HEK293T (cell line): ENCODE measurements at regions not wholly inside any gene's neighbourhood (a gene's known extent, or its start where the extent isn't known, plus 50 kb on each side); places are given as distances from the start of the nearest gene placed in this dataset.

Experiments
- CTCF ChIA-PET: fragments of 350-600 bp; formaldehyde crosslinking; extraction: SDS; loops from one replicate; lab custom pipeline; 2021; ENCODE audit warnings: antibody characterized with exemption, inconsistent platforms; lab: Yijun Ruan, JAX
- POLR2A ChIA-PET: fragments of 350-600 bp; formaldehyde crosslinking; extraction: SDS; loops from one replicate; lab custom pipeline; 2020; ENCODE audit warnings: antibody characterized with exemption, inconsistent platforms; lab: Yijun Ruan, JAX
- DNase-seq: peaks from one replicate; pipeline ENCODE4 v3.0.0; 2012; ENCODE audit warnings: mixed read lengths; ENCODE audit errors: extremely low spot score
- ARNT ChIP-seq: fragments of 450-650 bp; IDR thresholded peaks from 2 replicates; pipeline ENCODE4 v1.6.1; 2017; ENCODE audit warnings: mild to moderate bottlenecking
- BHLHE40 ChIP-seq: fragments of 450-650 bp; IDR thresholded peaks from 2 replicates; pipeline ENCODE4 v1.6.1; 2016; ENCODE audit warnings: mild to moderate bottlenecking, moderate library complexity, borderline replicate concordance
- CTBP1 ChIP-seq: fragments of 450-650 bp; IDR thresholded peaks from 2 replicates; pipeline ENCODE4 v1.6.1; 2016; ENCODE audit warnings: borderline replicate concordance
- ELF4 ChIP-seq: fragments of 450-650 bp; IDR thresholded peaks from 2 replicates; pipeline ENCODE4 v1.6.1; 2017; ENCODE audit warnings: antibody characterized with exemption
- FOXA1 ChIP-seq: fragments of 450-650 bp; IDR thresholded peaks from 2 replicates; pipeline ENCODE4 v1.6.1; 2016; ENCODE audit warnings: mild to moderate bottlenecking
- FOXK2 ChIP-seq: fragments of 450-650 bp; IDR thresholded peaks from 2 replicates; pipeline ENCODE4 v1.6.1; 2016; ENCODE audit warnings: mild to moderate bottlenecking
- FOXM1 ChIP-seq: fragments of 450-650 bp; IDR thresholded peaks from 2 replicates; pipeline ENCODE4 v1.6.1; 2017; ENCODE audit warnings: mild to moderate bottlenecking, borderline replicate concordance
- HDGF ChIP-seq: fragments of 450-650 bp; IDR thresholded peaks from 2 replicates; pipeline ENCODE4 v1.6.1; 2017; ENCODE audit warnings: antibody characterized with exemption, borderline replicate concordance
- L3MBTL2 ChIP-seq: fragments of 450-650 bp; conservative IDR thresholded peaks from 2 replicates; pipeline ENCODE4 v1.6.1; 2016; ENCODE audit warnings: mild to moderate bottlenecking
- LEF1 ChIP-seq: fragments of 450-650 bp; IDR thresholded peaks from 2 replicates; pipeline ENCODE4 v1.6.1; 2017; ENCODE audit warnings: mild to moderate bottlenecking, borderline replicate concordance
- NFRKB ChIP-seq: fragments of 450-650 bp; IDR thresholded peaks from 2 replicates; pipeline ENCODE4 v1.6.1; 2016; ENCODE audit warnings: mild to moderate bottlenecking, moderate library complexity
- SP1 ChIP-seq: fragments of 450-650 bp; IDR thresholded peaks from 2 replicates; pipeline ENCODE4 v1.6.1; 2017
- SUZ12 ChIP-seq: fragments of 450-650 bp; IDR thresholded peaks from 2 replicates; pipeline ENCODE4 v1.6.1; 2016; ENCODE audit warnings: mild to moderate bottlenecking
- TARDBP ChIP-seq: fragments of 450-650 bp; IDR thresholded peaks from 2 replicates; pipeline ENCODE4 v1.6.1; 2016
- ZNF384 ChIP-seq: fragments of 450-650 bp; IDR thresholded peaks from 2 replicates; pipeline ENCODE4 v1.6.1; 2016
- TF ChIP-seq, protein P1 (sequence below): fragments of 450-650 bp; IDR thresholded peaks from 2 replicates; pipeline ENCODE4 v1.6.1; 2016

DNA sequence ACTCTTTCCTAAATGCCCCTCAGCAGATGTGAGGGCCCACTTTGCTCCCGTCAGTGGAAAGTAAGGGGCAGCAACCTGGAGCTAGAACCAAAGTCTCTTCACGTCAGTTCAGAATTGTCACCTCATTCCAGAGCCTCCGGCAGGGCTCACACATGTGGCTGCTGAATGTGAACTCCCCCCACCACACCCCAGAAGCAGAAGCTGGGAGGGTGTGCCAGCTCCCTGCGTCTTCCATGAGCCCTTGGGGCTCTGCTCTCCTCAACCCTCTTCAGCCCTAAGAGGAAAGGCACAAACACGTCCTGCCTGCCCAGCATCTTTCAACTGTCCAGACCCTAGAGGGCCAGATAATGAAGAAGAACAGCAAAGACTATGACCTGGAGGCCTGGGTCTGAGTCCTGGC, 105.3 kb downstream of the SALL1 start:
- ChIA-PET CTCF (no interaction called here), POLR2A (no interaction called here)
- no peak for DNase-seq
- TF ChIP-seq FOXK2 (no peak), LEF1 (no peak), SP1 (no peak)

DNA sequence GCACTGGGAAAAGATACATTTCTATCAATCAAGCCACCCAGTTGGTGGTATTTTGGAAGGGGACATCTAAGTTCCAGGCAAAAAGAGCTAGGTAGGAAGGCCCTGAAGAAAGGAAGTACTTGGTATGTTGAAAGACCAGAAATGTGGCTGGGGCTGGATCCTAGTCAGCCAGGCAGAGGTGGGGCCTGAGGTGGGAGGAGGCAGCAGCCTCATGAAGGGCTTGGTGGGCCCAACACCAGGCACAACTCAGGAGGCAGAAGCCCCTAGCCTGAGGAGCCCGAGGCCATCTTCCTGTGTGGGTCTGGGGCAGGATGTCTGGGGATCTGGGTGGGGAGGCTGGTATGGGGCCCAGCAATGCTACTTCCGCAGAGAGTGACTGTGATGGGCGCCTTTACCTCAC, 105.9 kb downstream of the SALL1 start:
- DNase-seq = no peak
- no peak for TF ChIP-seq FOXA1
- TF ChIP-seq, protein P1, sequence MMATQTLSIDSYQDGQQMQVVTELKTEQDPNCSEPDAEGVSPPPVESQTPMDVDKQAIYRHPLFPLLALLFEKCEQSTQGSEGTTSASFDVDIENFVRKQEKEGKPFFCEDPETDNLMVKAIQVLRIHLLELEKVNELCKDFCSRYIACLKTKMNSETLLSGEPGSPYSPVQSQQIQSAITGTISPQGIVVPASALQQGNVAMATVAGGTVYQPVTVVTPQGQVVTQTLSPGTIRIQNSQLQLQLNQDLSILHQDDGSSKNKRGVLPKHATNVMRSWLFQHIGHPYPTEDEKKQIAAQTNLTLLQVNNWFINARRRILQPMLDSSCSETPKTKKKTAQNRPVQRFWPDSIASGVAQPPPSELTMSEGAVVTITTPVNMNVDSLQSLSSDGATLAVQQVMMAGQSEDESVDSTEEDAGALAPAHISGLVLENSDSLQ = no peak
- no peak for TF ChIP-seq CTBP1
- no peak for TF ChIP-seq SP1
- TF ChIP-seq LEF1 = no peak
- TF ChIP-seq SUZ12 = no peak
- no peak for TF ChIP-seq TARDBP
- no peak for TF ChIP-seq ELF4
- TF ChIP-seq FOXK2 = no peak
- TF ChIP-seq HDGF = no peak
- no peak for TF ChIP-seq BHLHE40
- TF ChIP-seq NFRKB = no peak
- no peak for TF ChIP-seq FOXM1
- TF ChIP-seq L3MBTL2 = no peak
- no peak for TF ChIP-seq ZNF384
- no peak for TF ChIP-seq ARNT
- POLR2A ChIA-PET = no interaction called here
- CTCF ChIA-PET = no interaction called here

DNA sequence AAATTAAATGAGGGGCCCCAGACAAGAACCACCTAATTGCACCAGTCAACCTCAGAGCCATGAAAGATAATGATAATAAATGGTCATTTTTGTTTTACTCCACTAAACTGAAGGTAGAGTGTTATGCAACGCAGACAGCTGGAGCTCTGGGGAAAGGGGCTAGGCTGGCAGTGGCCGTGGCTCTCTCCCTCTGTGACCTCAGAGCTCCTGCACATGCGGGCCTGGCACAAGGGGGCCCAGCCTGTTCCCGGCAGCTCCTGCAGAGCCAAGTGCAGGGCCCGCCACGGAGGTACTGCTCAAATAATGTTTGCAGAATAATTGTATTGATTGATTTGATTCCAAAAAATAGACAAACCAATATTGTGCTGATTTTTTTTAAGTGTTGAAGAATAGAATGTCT, 109.5 kb downstream of the SALL1 start:
- no peak for DNase-seq
- TF ChIP-seq SP1 (no peak), ARNT (no peak), TARDBP (no peak), FOXK2 (no peak), ELF4 (no peak), SUZ12 (no peak), FOXM1 (no peak), HDGF (no peak), LEF1 (no peak), L3MBTL2 (no peak), CTBP1 (no peak), ZNF384 (no peak), FOXA1 (no peak)
- TF ChIP-seq, protein P1 = no peak
- POLR2A ChIA-PET = no interaction called here
- CTCF ChIA-PET = no interaction called here

DNA sequence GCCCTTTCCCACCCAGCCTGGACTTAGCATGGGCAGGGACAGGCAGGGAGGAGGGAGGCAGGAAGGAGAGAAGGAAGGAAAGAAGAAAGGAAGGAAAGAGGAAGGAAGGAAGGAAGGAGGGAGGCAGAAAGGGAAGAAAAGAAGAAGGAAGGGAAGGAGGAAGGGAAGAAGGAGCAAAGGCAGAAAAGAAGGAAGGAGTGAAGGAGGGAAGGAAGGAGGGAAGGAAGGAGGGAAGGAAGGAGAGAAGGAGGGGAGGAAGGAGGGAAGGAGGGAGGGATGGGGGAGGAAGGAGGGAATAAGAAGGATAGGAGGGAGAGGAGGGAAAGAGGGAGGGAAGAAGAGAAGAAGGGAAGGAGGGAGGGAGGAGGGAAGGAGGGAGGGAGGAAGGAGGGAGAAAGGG, 110.4 kb downstream of the SALL1 start:
- no peak for DNase-seq
- ChIA-PET CTCF (interaction anchor here (0.6 kb wide), 1 partner anchor 93 kb away, joined by 6 read pairs; no protein-coding TSS in a partner anchor), POLR2A (no interaction called here)
- TF ChIP-seq SUZ12 (no peak), CTBP1 (no peak), FOXA1 (no peak), SP1 (no peak), LEF1 (no peak)
- TF ChIP-seq, protein P1 = no peak

DNA sequence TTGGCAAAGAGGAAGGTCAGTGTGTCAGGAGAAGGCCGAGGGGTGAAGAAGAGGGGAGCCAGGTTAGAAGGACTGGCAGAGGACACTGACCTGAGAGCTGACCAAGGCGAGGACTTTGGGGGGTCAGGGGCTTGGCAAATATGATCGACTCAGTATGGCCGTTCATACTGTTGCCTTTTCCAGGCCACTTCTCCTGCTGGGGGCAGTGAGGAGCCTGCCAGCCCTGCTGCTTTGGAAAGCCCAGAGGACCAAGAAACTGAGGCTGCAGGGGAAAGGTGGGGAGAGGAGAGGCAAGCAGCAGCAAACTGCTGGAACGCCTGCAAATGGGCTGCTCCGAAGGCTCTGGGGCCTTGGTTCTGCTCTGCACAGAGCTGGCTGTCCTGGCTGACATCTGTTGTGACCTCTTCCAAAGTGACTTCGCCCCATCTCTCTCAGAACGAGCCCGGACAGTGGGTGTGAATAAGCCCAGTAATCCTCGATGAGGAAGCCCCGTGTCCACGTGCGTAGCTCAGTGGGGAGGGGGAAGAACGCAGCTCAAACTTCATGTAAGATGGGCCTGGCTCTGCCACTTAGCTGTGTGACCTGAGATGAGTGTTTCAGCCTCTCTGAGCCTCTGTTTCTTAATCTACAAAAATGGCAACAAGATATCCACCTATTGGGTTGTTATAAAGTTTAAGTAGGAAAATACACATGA, 111.3 kb downstream of the SALL1 start:
- CTCF ChIA-PET = interaction anchor here (0.6 kb wide), 1 partner anchor 94 kb away, joined by 6 read pairs; no protein-coding TSS in a partner anchor
- POLR2A ChIA-PET = no interaction called here
- no peak for TF ChIP-seq FOXM1
- no peak for TF ChIP-seq SP1
- TF ChIP-seq FOXA1 = no peak
- TF ChIP-seq ARNT = no peak
- TF ChIP-seq SUZ12 = no peak
- TF ChIP-seq NFRKB = no peak
- no peak for TF ChIP-seq ELF4
- TF ChIP-seq, protein P1 = no peak
- no peak for TF ChIP-seq FOXK2
- no peak for TF ChIP-seq HDGF
- TF ChIP-seq TARDBP = no peak
- TF ChIP-seq LEF1 = no peak
- TF ChIP-seq BHLHE40 = no peak
- no peak for TF ChIP-seq CTBP1
- no peak for TF ChIP-seq ZNF384
- no peak for TF ChIP-seq L3MBTL2
- DNase-seq = no peak

DNA sequence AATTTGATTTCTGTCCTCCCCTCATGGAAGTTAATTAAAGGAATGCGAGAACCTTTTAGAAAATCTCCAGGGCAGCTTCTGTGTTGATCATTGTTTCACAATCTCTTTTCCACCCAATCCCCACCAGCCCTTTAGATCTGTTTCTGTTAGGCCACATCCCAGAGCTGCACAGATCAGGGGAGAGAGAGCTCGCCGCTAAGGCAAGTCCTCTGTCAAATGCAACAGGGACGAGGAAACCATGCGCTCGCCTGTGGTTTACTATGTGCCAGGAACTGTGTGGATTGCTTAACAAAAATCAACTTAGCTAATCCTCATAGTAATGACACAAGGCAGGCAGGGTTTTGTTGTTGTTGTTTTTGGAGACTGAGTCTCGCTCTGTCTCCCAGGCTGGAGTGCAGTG, 115.4 kb downstream of the SALL1 start:
- ChIA-PET CTCF (no interaction called here), POLR2A (no interaction called here)
- no peak for DNase-seq
- TF ChIP-seq FOXK2 (no peak), ARNT (no peak), BHLHE40 (no peak), NFRKB (no peak)
